Fibroblast of villous mesenchyme (primary cell): ENCODE measurements at regions not wholly inside any gene's neighbourhood (a gene's known extent, or its start where the extent isn't known, plus 50 kb on each side); places are given as distances from the start of the nearest gene placed in this dataset.

ENCODE experiments used
- DNase-seq: peaks from one replicate; pipeline ENCODE4 v3.0.0-alpha.2; 2010; ENCODE audit warnings: low read depth
- H3K4me3 ChIP-seq: 2 replicates; pipeline ENCODE4 v1.5.1; 2011; ENCODE audit warnings: low read depth, mild to moderate bottlenecking, low read length
- CTCF ChIP-seq: IDR thresholded peaks from 2 replicates; pipeline ENCODE4 v1.5.1; 2012; ENCODE audit warnings: low read depth, mild to moderate bottlenecking, low read length; ENCODE audit not compliant: insufficient read depth

GRCh38 chr13:103192511-103193135 is 126.4 kb upstream of the SLC10A2 start:
- no peak for TF ChIP-seq CTCF
- DNase-seq: no peak
- H3K4me3 ChIP-seq: no peak overlapping the region

- no peak for TF ChIP-seq CTCF
- no peak for DNase-seq
- H3K4me3 ChIP-seq: no peak overlapping the region
Observed at GRCh38 chr13:103190841-103191240, 124.6 kb upstream of the SLC10A2 start.

- H3K4me3 ChIP-seq: no peak overlapping the region
- peak; percentile 22 for DNase-seq
- TF ChIP-seq CTCF: peak; percentile 36
Observed at GRCh38 chr13:103188713-103189326, 122.6 kb upstream of the SLC10A2 start.

GRCh38 chr13:103187721-103188156 is 121.5 kb upstream of the SLC10A2 start:
- TF ChIP-seq CTCF: no peak
- H3K4me3 ChIP-seq: no peak overlapping the region
- DNase-seq: no peak

- no peak for DNase-seq
- TF ChIP-seq CTCF: no peak
- no peak overlapping the region for H3K4me3 ChIP-seq
Observed at GRCh38 chr13:103184413-103184812, 118.2 kb upstream of the SLC10A2 start.

- no peak overlapping the region for H3K4me3 ChIP-seq
- no peak for DNase-seq
- no peak for TF ChIP-seq CTCF
Observed at GRCh38 chr13:103178986-103179943, 113.0 kb upstream of the SLC10A2 start.
